Naive thymus-derived CD4-positive, alpha-beta T cell (primary cell): ENCODE measurements at regions not wholly inside any gene's neighbourhood (a gene's known extent, or its start where the extent isn't known, plus 50 kb on each side); places are given as distances from the start of the nearest gene placed in this dataset.

Source experiments
- ATAC-seq: fragments of 150-1000 bp; cut with Tn5 transposase; 2 replicates; pipeline ENCODE4 v1.10.0; 2021; ENCODE audit warnings: mild to moderate bottlenecking, moderate library complexity
- CTCF ChIA-PET: fragments of 350-600 bp; sonication (Branson Sonifier 250); formaldehyde crosslinking; loops from one replicate; lab custom pipeline; 2021; ENCODE audit warnings: antibody characterized with exemption; lab: Charles Lee
- POLR2A ChIA-PET: fragments of 350-600 bp; sonication (Branson Sonifier 250); formaldehyde crosslinking; loops from one replicate; lab custom pipeline; 2021; ENCODE audit warnings: antibody characterized with exemption, inconsistent platforms; lab: Charles Lee
- DNase-seq, 9 donors: peaks; one replicate each; pipeline versions ENCODE4 v3.0.0 to v3.0.0-alpha.2; 2020 to 2022; ENCODE audit warnings: mixed read lengths in 1 of 9
- H3K27ac ChIP-seq: one replicate; pipeline ENCODE4 v1.7.0; 2013; ENCODE audit warnings: mild to moderate bottlenecking, low read depth, low read length, moderate library complexity
- H3K27me3 ChIP-seq, 2 donors: one replicate each; pipeline ENCODE4 v1.7.0; 2013; ENCODE audit warnings: low read length in 2 of 2, mild to moderate bottlenecking in 2 of 2, moderate library complexity in 2 of 2; ENCODE audit not compliant: control insufficient read depth in 2 of 2, insufficient read depth in 2 of 2
- H3K36me3 ChIP-seq, 3 experiments: 1 replicate in 2 of 3; 2 replicates in 1 of 3; pipeline ENCODE4 v1.7.0; 2013; ENCODE audit warnings: low read length in 3 of 3, mild to moderate bottlenecking in 3 of 3, moderate library complexity in 1 of 3; ENCODE audit not compliant: insufficient read depth in 3 of 3, control insufficient read depth in 2 of 3
- H3K4me1 ChIP-seq, 2 donors: one replicate each; pipeline ENCODE4 v1.7.0; 2013; ENCODE audit warnings: low read length in 2 of 2, mild to moderate bottlenecking in 2 of 2, moderate library complexity in 1 of 2; ENCODE audit not compliant: control insufficient read depth in 2 of 2, insufficient read depth in 2 of 2
- H3K4me3 ChIP-seq: 2 replicates; pipeline ENCODE4 v1.7.0; 2013; ENCODE audit warnings: mild to moderate bottlenecking, low read length
- H3K9me3 ChIP-seq, 3 experiments: 1 replicate in 2 of 3; 2 replicates in 1 of 3; pipeline ENCODE4 v1.7.0; 2013; ENCODE audit warnings: low read length in 3 of 3; ENCODE audit not compliant: control insufficient read depth in 2 of 3
- H3K27ac Mint-ChIP-seq, 9 donors: one replicate each; pipeline ENCODE4 v1.8.0; 2020 to 2022; ENCODE audit warnings: mixed read lengths in 9 of 9, mild to moderate bottlenecking in 8 of 9, moderate library complexity in 5 of 9, inconsistent platforms in 2 of 9
- H3K27me3 Mint-ChIP-seq, 5 donors: one replicate each; pipeline ENCODE4 v1.8.0; 2021 to 2022; ENCODE audit warnings: mixed read lengths in 5 of 5, mild to moderate bottlenecking in 1 of 5
- H3K36me3 Mint-ChIP-seq, 5 donors: one replicate each; pipeline ENCODE4 v1.8.0; 2020 to 2022; ENCODE audit warnings: mixed read lengths in 5 of 5, mild to moderate bottlenecking in 3 of 5, inconsistent platforms in 1 of 5
- H3K4me1 Mint-ChIP-seq, 7 donors: one replicate each; pipeline ENCODE4 v1.8.0; 2020 to 2022; ENCODE audit warnings: mixed read lengths in 7 of 7, mild to moderate bottlenecking in 3 of 7, inconsistent platforms in 1 of 7
- H3K4me3 Mint-ChIP-seq, 10 donors: one replicate each; pipeline ENCODE4 v1.8.0; 2020 to 2022; ENCODE audit warnings: mild to moderate bottlenecking in 10 of 10, mixed read lengths in 10 of 10, moderate library complexity in 6 of 10, inconsistent platforms in 2 of 10
- H3K9me3 Mint-ChIP-seq, 11 donors: one replicate each; pipeline ENCODE4 v1.8.0; 2020 to 2022; ENCODE audit warnings: mixed read lengths in 11 of 11, mild to moderate bottlenecking in 4 of 11, inconsistent platforms in 1 of 11, moderate library complexity in 1 of 11
- intact Hi-C, 2 donors: fragments of 100-400 bp; cut with micrococcal nuclease; formaldehyde crosslinking; loops; one replicate each; pipeline ENCODE4 v1.15.1; 2023

DNA sequence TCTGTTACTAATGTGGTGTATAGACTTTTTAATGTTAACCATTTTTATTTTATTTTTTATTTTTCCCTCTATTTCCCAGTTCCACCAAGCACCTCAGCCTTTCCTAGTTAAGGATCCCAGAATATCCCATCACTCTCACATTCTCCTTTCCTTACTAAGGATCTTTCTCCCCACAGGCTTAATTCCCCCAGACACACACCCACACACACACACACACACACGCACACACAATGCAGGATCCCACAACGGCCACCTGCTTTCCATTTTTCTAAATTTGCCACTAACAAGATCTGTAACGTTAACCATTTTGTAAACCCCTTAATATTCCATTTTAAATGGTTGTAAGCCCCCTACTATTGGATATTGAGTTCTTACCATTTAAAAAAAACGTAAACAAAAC is 404.1 kb downstream of the ZIC1 start:
- no peak for DNase-seq
- ChIA-PET POLR2A (no interaction called here), CTCF (no interaction called here)
- Histone ChIP-seq H3K4me1 (no peaks in the 10 kb centered on the region), H3K4me3 (no peak overlapping the region), H3K9me3 (no peaks in the 10 kb centered on the region), H3K27me3 (no peaks in the 10 kb centered on the region), H3K27ac (no peak overlapping the region), H3K36me3 (no peaks in the 10 kb centered on the region)
- no peaks in the 10 kb centered on the region for H3K27me3 Mint-ChIP-seq
- H3K27ac Mint-ChIP-seq = no peak overlapping the region
- ATAC-seq = no peak
- H3K4me3 Mint-ChIP-seq = no peak overlapping the region
- no peaks in the 10 kb centered on the region for H3K4me1 Mint-ChIP-seq
- intact Hi-C loops = no loop called here
- no peaks in the 10 kb centered on the region for H3K36me3 Mint-ChIP-seq
- peaks cover 0 to 19% (median 1%) of the 10 kb centered on the region in 11 donors for H3K9me3 Mint-ChIP-seq

DNA sequence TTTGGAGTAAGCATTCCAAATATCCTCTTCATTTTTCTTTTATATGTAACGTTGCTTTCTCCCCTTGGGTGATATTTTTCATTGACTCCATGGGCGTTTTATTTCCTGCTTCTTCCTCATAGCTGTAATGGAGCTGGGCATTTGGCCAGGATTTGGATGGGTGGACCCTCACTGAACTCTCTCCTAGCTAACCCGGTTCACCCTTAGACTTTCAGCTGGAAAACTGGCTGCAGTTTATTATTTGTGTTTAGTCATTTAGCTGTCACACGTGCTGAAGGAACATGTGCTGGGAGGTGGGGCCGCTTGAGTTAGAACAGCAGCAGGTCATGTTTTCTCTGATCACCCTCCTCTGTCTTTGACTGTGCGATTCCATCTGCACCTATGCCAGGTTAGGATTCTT is 407.6 kb downstream of the ZIC1 start:
- Mint-ChIP-seq H3K9me3 (peaks cover 0 to 4% (median 0%) of the 10 kb centered on the region in 11 donors), H3K27ac (no peak overlapping the region), H3K27me3 (no peaks in the 10 kb centered on the region), H3K36me3 (no peaks in the 10 kb centered on the region), H3K4me3 (no peak overlapping the region), H3K4me1 (no peaks in the 10 kb centered on the region)
- ChIA-PET POLR2A (no interaction called here), CTCF (no interaction called here)
- H3K36me3 ChIP-seq = no peaks in the 10 kb centered on the region
- ATAC-seq (no peak), DNase-seq (no peak)
- no peak overlapping the region for H3K4me3 ChIP-seq
- H3K27ac ChIP-seq = no peak overlapping the region
- no peaks in the 10 kb centered on the region for H3K9me3 ChIP-seq
- no peaks in the 10 kb centered on the region for H3K27me3 ChIP-seq
- H3K4me1 ChIP-seq = no peaks in the 10 kb centered on the region
- intact Hi-C loops = no loop called here

DNA sequence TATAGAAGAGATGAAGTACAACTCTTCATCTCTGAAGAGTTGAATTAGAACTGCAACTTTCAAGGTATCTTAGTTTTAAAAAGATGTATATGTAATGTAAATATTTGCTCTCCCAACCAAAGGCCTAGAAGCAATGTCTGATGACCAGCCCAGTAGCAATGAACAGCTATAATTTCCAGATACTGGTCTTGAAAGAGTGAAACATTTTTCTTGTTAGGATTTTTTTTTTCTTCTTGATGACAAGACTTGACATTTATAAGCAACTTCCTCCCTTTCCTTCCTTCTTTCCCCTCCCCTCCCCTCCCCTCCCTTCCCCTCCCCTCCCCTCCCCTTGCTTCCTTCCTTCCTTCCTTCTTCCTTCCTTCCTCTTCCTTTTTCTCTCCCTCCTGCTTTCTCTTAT is 423.4 kb downstream of the ZIC1 start:
- Mint-ChIP-seq H3K9me3 (peaks cover 0 to 23% (median 3%) of the 10 kb centered on the region in 11 donors), H3K27me3 (no peaks in the 10 kb centered on the region), H3K4me1 (no peaks in the 10 kb centered on the region), H3K4me3 (no peak overlapping the region), H3K36me3 (no peaks in the 10 kb centered on the region), H3K27ac (no peak overlapping the region)
- POLR2A ChIA-PET = no interaction called here
- no peaks in the 10 kb centered on the region for H3K9me3 ChIP-seq
- no peak for DNase-seq
- no peaks in the 10 kb centered on the region for H3K4me1 ChIP-seq
- H3K4me3 ChIP-seq = no peak overlapping the region
- H3K27ac ChIP-seq = no peak overlapping the region
- H3K27me3 ChIP-seq = no peaks in the 10 kb centered on the region
- intact Hi-C loops = no loop called here
- CTCF ChIA-PET = no interaction called here
- H3K36me3 ChIP-seq = no peaks in the 10 kb centered on the region
- ATAC-seq = no peak

DNA sequence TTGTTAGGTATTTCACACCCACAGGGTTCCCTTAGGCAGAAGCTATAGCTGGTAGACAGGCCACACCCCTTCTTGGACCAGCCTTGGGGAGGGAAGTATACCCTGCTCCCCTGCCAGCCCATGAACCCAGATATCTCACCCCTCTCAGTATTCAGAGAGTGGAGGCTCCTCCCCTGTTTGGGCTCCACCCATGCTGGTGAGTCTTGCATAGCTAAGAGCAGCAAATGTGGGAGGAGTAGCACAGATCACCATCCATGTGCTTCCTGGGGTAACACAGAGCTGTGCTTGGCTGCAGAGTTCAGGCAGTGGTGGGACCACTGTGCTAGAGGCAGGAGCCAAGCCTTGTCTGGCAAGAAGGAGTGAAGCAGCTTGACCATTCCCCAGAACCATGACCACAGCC is 427.2 kb downstream of the ZIC1 start:
- H3K27me3 Mint-ChIP-seq = no peaks in the 10 kb centered on the region

DNA sequence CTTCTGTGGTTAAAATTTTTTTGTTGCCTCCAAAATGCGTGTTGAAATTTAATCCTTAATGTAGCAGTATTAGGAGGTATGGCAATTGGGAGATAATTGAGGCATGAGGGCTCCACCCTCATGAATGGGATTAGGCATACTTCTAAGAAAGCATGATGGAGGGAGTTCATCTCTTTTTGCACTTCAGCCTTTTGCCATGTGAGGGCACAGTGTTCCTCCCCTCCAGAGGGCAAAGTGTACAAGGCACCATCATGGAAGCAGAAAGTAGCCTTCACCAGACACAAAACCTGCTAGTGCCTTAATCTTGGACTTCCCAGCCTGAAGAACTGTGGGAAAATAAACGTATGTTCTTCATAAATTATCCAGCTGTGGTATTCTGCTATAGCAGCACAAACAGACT is 429.5 kb downstream of the ZIC1 start:
- intact Hi-C loops = no loop called here
- peaks cover 0 to 26% (median 2%) of the 10 kb centered on the region in 11 donors for H3K9me3 Mint-ChIP-seq
- H3K27me3 ChIP-seq = no peaks in the 10 kb centered on the region
- ChIA-PET POLR2A (no interaction called here), CTCF (no interaction called here)
- no peak overlapping the region for H3K4me3 ChIP-seq
- no peaks in the 10 kb centered on the region for H3K9me3 ChIP-seq
- no peak overlapping the region for H3K4me3 Mint-ChIP-seq
- ATAC-seq = no peak
- H3K4me1 ChIP-seq = no peaks in the 10 kb centered on the region
- H3K4me1 Mint-ChIP-seq = no peaks in the 10 kb centered on the region
- H3K27ac ChIP-seq = no peak overlapping the region
- no peaks in the 10 kb centered on the region for H3K36me3 Mint-ChIP-seq
- no peaks in the 10 kb centered on the region for H3K27me3 Mint-ChIP-seq
- no peaks in the 10 kb centered on the region for H3K36me3 ChIP-seq
- no peak for DNase-seq
- H3K27ac Mint-ChIP-seq = no peak overlapping the region

More for the DNA sequence above, 427.2 kb downstream of the ZIC1 start:
- DNase-seq (no peak), ATAC-seq (peak; percentile 8)
- Mint-ChIP-seq H3K9me3 (peaks cover 0 to 22% (median 2%) of the 10 kb centered on the region in 11 donors), H3K27ac (no peak overlapping the region), H3K36me3 (no peaks in the 10 kb centered on the region), H3K4me1 (no peaks in the 10 kb centered on the region), H3K4me3 (no peak overlapping the region)
- no peak overlapping the region for H3K4me3 ChIP-seq
- no peaks in the 10 kb centered on the region for H3K4me1 ChIP-seq
- no peaks in the 10 kb centered on the region for H3K36me3 ChIP-seq
- no peaks in the 10 kb centered on the region for H3K9me3 ChIP-seq
- ChIA-PET POLR2A (no interaction called here), CTCF (no interaction called here)
- H3K27ac ChIP-seq = no peak overlapping the region
- intact Hi-C loops = no loop called here
- no peaks in the 10 kb centered on the region for H3K27me3 ChIP-seq

DNA sequence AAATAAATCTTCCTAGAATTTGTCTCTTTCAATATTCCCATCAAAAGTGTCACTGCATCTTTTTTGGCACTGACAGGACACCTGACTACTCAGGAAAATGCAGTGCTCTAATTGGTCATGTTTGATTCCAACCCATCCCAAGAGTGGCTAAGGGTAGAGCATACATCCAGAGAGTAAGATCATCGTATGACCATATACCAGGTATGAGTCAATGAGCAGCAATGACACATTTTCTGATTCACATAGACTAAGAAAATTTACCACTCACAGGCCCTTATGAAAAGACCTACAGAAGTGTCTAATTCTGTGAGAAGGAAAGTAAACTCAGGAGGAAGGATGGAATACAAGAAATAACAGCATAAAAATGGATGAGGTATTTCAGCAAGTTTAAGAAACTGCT is 434.2 kb downstream of the ZIC1 start:
- intact Hi-C loops = no loop called here
- Mint-ChIP-seq H3K4me3 (no peak overlapping the region), H3K36me3 (no peaks in the 10 kb centered on the region), H3K4me1 (no peaks in the 10 kb centered on the region), H3K27me3 (no peaks in the 10 kb centered on the region), H3K27ac (no peak overlapping the region), H3K9me3 (peaks cover 0 to 10% (median 0%) of the 10 kb centered on the region in 11 donors)
- ATAC-seq (no peak), DNase-seq (no peak)
- CTCF ChIA-PET = no interaction called here
- H3K36me3 ChIP-seq = no peaks in the 10 kb centered on the region
- no peaks in the 10 kb centered on the region for H3K9me3 ChIP-seq
- H3K4me1 ChIP-seq = no peaks in the 10 kb centered on the region
- H3K27me3 ChIP-seq = no peaks in the 10 kb centered on the region
- no peak overlapping the region for H3K4me3 ChIP-seq
- no peak overlapping the region for H3K27ac ChIP-seq
- POLR2A ChIA-PET = no interaction called here

DNA sequence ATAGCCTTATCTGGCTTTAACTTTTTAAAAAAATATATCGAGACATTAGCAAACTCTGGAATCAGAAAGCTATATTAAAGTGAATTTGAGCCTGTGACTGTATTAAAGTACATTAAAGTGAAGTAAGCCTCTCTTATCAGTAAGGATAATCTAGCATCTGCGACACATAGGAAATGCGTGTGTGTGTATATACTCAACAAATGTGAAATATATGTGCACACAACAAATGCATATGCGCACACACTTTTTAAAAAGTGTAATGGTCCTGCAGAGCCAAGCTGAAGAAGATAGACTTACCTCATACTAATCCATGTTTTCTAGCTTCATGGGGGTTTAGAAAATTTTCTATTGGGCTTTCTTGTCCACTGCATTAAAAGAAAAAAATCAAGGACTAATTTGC is 437.1 kb downstream of the ZIC1 start:
- Mint-ChIP-seq H3K27ac (no peak overlapping the region), H3K27me3 (no peaks in the 10 kb centered on the region), H3K9me3 (peaks cover 0 to 7% (median 2%) of the 10 kb centered on the region in 11 donors), H3K4me3 (no peak overlapping the region), H3K4me1 (no peaks in the 10 kb centered on the region), H3K36me3 (no peaks in the 10 kb centered on the region)
- no peaks in the 10 kb centered on the region for H3K36me3 ChIP-seq
- no peaks in the 10 kb centered on the region for H3K4me1 ChIP-seq
- H3K27ac ChIP-seq = no peak overlapping the region
- DNase-seq = no peak
- POLR2A ChIA-PET = no interaction called here
- CTCF ChIA-PET = no interaction called here
- no peak for ATAC-seq
- H3K27me3 ChIP-seq = no peaks in the 10 kb centered on the region
- no peak overlapping the region for H3K4me3 ChIP-seq
- intact Hi-C loops = no loop called here
- H3K9me3 ChIP-seq = no peaks in the 10 kb centered on the region
